ENCODE measurements at regions not wholly inside any gene's neighbourhood (a gene's known extent, or its start where the extent isn't known, plus 50 kb on each side); places are given as distances from the start of the nearest gene placed in this dataset.

- no peak for ATAC-seq
- H3K36me3 Mint-ChIP-seq (ENCODE audit: insufficient read depth), result no peaks in the 10 kb centered on the region
- no peaks in the 10 kb centered on the region for H3K4me1 Mint-ChIP-seq (ENCODE audit: low read depth)
- no peak overlapping the region for H3K4me3 Mint-ChIP-seq
- DNase-seq, result no peak
- no peaks in the 10 kb centered on the region for H3K9me3 Mint-ChIP-seq
- peaks cover 10% of the 10 kb centered on the region for H3K27me3 Mint-ChIP-seq (ENCODE audit: low read depth)
Measured at GRCh38 chr22:48261048-48261621, 1498.7 kb downstream of the TBC1D22A start.

- Mint-ChIP-seq H3K36me3 (ENCODE audit: insufficient read depth) (no peaks in the 10 kb centered on the region), H3K4me3 (no peak overlapping the region), H3K27me3 (ENCODE audit: low read depth) (peaks cover 15% of the 10 kb centered on the region), H3K9me3 (no peaks in the 10 kb centered on the region), H3K4me1 (ENCODE audit: low read depth) (no peaks in the 10 kb centered on the region)
- DNase-seq (no peak), ATAC-seq (no peak)
Measured at GRCh38 chr22:48259991-48260670, 1497.7 kb downstream of the TBC1D22A start.

- no peak overlapping the region for H3K4me3 Mint-ChIP-seq
- H3K27me3 Mint-ChIP-seq (ENCODE audit: low read depth), result peaks cover 21% of the 10 kb centered on the region
- no peaks in the 10 kb centered on the region for H3K36me3 Mint-ChIP-seq (ENCODE audit: insufficient read depth)
- ATAC-seq (no peak), DNase-seq (no peak)
- no peaks in the 10 kb centered on the region for H3K4me1 Mint-ChIP-seq (ENCODE audit: low read depth)
- no peaks in the 10 kb centered on the region for H3K9me3 Mint-ChIP-seq
Measured at GRCh38 chr22:48258811-48259210, 1496.4 kb downstream of the TBC1D22A start.

GRCh38 chr22:48258064-48258701 is 1495.7 kb downstream of the TBC1D22A start:
- H3K36me3 Mint-ChIP-seq (ENCODE audit: insufficient read depth), result no peaks in the 10 kb centered on the region
- H3K4me1 Mint-ChIP-seq (ENCODE audit: low read depth), result no peaks in the 10 kb centered on the region
- H3K4me3 Mint-ChIP-seq, result no peak overlapping the region
- H3K27me3 Mint-ChIP-seq (ENCODE audit: low read depth), result peaks cover 19% of the 10 kb centered on the region
- no peak for ATAC-seq
- DNase-seq, result no peak
- no peaks in the 10 kb centered on the region for H3K9me3 Mint-ChIP-seq

- no peaks in the 10 kb centered on the region for H3K9me3 Mint-ChIP-seq
- DNase-seq (no peak), ATAC-seq (no peak)
- no peaks in the 10 kb centered on the region for H3K36me3 Mint-ChIP-seq (ENCODE audit: insufficient read depth)
- H3K4me3 Mint-ChIP-seq, result no peak overlapping the region
- H3K27me3 Mint-ChIP-seq (ENCODE audit: low read depth), result peaks cover 19% of the 10 kb centered on the region
- H3K4me1 Mint-ChIP-seq (ENCODE audit: low read depth), result no peaks in the 10 kb centered on the region
Measured at GRCh38 chr22:48257685-48258055, 1495.2 kb downstream of the TBC1D22A start.

GRCh38 chr22:48256776-48257684 is 1494.6 kb downstream of the TBC1D22A start:
- Mint-ChIP-seq H3K4me3 (no peak overlapping the region), H3K36me3 (ENCODE audit: insufficient read depth) (no peaks in the 10 kb centered on the region), H3K4me1 (ENCODE audit: low read depth) (no peaks in the 10 kb centered on the region), H3K27me3 (ENCODE audit: low read depth) (peaks cover 18% of the 10 kb centered on the region), H3K9me3 (no peaks in the 10 kb centered on the region)
- DNase-seq (no peak), ATAC-seq (no peak)

GRCh38 chr22:48256041-48256739 is 1493.7 kb downstream of the TBC1D22A start:
- Mint-ChIP-seq H3K27me3 (ENCODE audit: low read depth) (peaks cover 23% of the 10 kb centered on the region), H3K36me3 (ENCODE audit: insufficient read depth) (no peaks in the 10 kb centered on the region), H3K4me1 (ENCODE audit: low read depth) (no peaks in the 10 kb centered on the region), H3K9me3 (no peaks in the 10 kb centered on the region), H3K4me3 (no peak overlapping the region)
- ATAC-seq, result no peak
- no peak for DNase-seq

GRCh38 chr22:48254311-48254873 is 1491.9 kb downstream of the TBC1D22A start:
- H3K9me3 Mint-ChIP-seq, result no peaks in the 10 kb centered on the region
- H3K27me3 Mint-ChIP-seq (ENCODE audit: low read depth), result peaks cover 33% of the 10 kb centered on the region
- no peaks in the 10 kb centered on the region for H3K36me3 Mint-ChIP-seq (ENCODE audit: insufficient read depth)
- DNase-seq (no peak), ATAC-seq (no peak)
- H3K4me3 Mint-ChIP-seq, result no peak overlapping the region
- H3K4me1 Mint-ChIP-seq (ENCODE audit: low read depth), result no peaks in the 10 kb centered on the region

- Mint-ChIP-seq H3K4me3 (no peak overlapping the region), H3K9me3 (no peaks in the 10 kb centered on the region), H3K27me3 (ENCODE audit: low read depth) (peaks cover 32% of the 10 kb centered on the region), H3K4me1 (ENCODE audit: low read depth) (no peaks in the 10 kb centered on the region), H3K36me3 (ENCODE audit: insufficient read depth) (no peaks in the 10 kb centered on the region)
- no peak for ATAC-seq
- no peak for DNase-seq
Measured at GRCh38 chr22:48253573-48253972, 1491.1 kb downstream of the TBC1D22A start.

GRCh38 chr22:48253136-48253535 is 1490.7 kb downstream of the TBC1D22A start:
- Mint-ChIP-seq H3K27me3 (ENCODE audit: low read depth) (peaks cover 32% of the 10 kb centered on the region), H3K9me3 (no peaks in the 10 kb centered on the region), H3K36me3 (ENCODE audit: insufficient read depth) (no peaks in the 10 kb centered on the region), H3K4me3 (no peak overlapping the region), H3K4me1 (ENCODE audit: low read depth) (no peaks in the 10 kb centered on the region)
- DNase-seq, result no peak
- ATAC-seq, result no peak

- H3K4me3 Mint-ChIP-seq, result no peak overlapping the region
- ATAC-seq, result no peak
- peaks cover 33% of the 10 kb centered on the region for H3K27me3 Mint-ChIP-seq (ENCODE audit: low read depth)
- no peaks in the 10 kb centered on the region for H3K36me3 Mint-ChIP-seq (ENCODE audit: insufficient read depth)
- no peaks in the 10 kb centered on the region for H3K9me3 Mint-ChIP-seq
- no peaks in the 10 kb centered on the region for H3K4me1 Mint-ChIP-seq (ENCODE audit: low read depth)
- no peak for DNase-seq
Measured at GRCh38 chr22:48251629-48252028, 1489.2 kb downstream of the TBC1D22A start.

- H3K4me3 Mint-ChIP-seq, result no peak overlapping the region
- no peaks in the 10 kb centered on the region for H3K4me1 Mint-ChIP-seq (ENCODE audit: low read depth)
- no peaks in the 10 kb centered on the region for H3K9me3 Mint-ChIP-seq
- no peak for ATAC-seq
- no peaks in the 10 kb centered on the region for H3K36me3 Mint-ChIP-seq (ENCODE audit: insufficient read depth)
- H3K27me3 Mint-ChIP-seq (ENCODE audit: low read depth), result peaks cover 32% of the 10 kb centered on the region
- no peak for DNase-seq
Measured at GRCh38 chr22:48250937-48251530, 1488.6 kb downstream of the TBC1D22A start.

- H3K36me3 Mint-ChIP-seq (ENCODE audit: insufficient read depth), result no peaks in the 10 kb centered on the region
- H3K4me3 Mint-ChIP-seq, result no peak overlapping the region
- peaks cover 2% of the 10 kb centered on the region for H3K4me1 Mint-ChIP-seq (ENCODE audit: low read depth)
- ATAC-seq (no peak), DNase-seq (no peak)
- no peaks in the 10 kb centered on the region for H3K9me3 Mint-ChIP-seq
- H3K27me3 Mint-ChIP-seq (ENCODE audit: low read depth), result peaks cover 30% of the 10 kb centered on the region
Measured at GRCh38 chr22:48250286-48250895, 1487.9 kb downstream of the TBC1D22A start.
